Hematopoietic multipotent progenitor cell treated with erythropoietin and hydrocortisone succinate and interleukin-3 and kit ligand, for 6 days (in vitro differentiated cells): ENCODE measurements at regions not wholly inside any gene's neighbourhood (a gene's known extent, or its start where the extent isn't known, plus 50 kb on each side); places are given as distances from the start of the nearest gene placed in this dataset.
A peak's percentile ranks its signal among the peaks of the same experiment; 100 is the strongest.

Experiments used
- DNase-seq: peaks from one replicate; pipeline ENCODE4 v3.0.0-alpha.2; 2015

- DNase-seq = no peak
Measured at GRCh38 chr11:119934866-119935265, 203.0 kb downstream of the TRIM29 start.

- no peak for DNase-seq
Measured at GRCh38 chr11:119934267-119934666, 203.6 kb downstream of the TRIM29 start.

GRCh38 chr11:119933584-119933983, 204.3 kb downstream of the TRIM29 start:
- DNase-seq = no peak

GRCh38 chr11:119932828-119933562, 204.0 kb upstream of the NECTIN1 start:
- no peak for DNase-seq

- peak; percentile 42 for DNase-seq
Measured at GRCh38 chr11:119928047-119928446, 199.0 kb upstream of the NECTIN1 start.

GRCh38 chr11:119924017-119924416, 195.0 kb upstream of the NECTIN1 start:
- no peak for DNase-seq

- no peak for DNase-seq
Measured at GRCh38 chr11:119921571-119921970, 192.6 kb upstream of the NECTIN1 start.

- DNase-seq = no peak
Measured at GRCh38 chr11:119920666-119921387, 191.8 kb upstream of the NECTIN1 start.

GRCh38 chr11:119919656-119920055, 190.7 kb upstream of the NECTIN1 start:
- DNase-seq = no peak

GRCh38 chr11:119918347-119918746, 189.3 kb upstream of the NECTIN1 start:
- no peak for DNase-seq

GRCh38 chr11:119916568-119916967, 187.6 kb upstream of the NECTIN1 start:
- no peak for DNase-seq

- no peak for DNase-seq
Measured at GRCh38 chr11:119912229-119912628, 183.2 kb upstream of the NECTIN1 start.

- DNase-seq = no peak
Measured at GRCh38 chr11:119910650-119911049, 181.7 kb upstream of the NECTIN1 start.

- DNase-seq = no peak
Measured at GRCh38 chr11:119910051-119910450, 181.1 kb upstream of the NECTIN1 start.

- no peak for DNase-seq
Measured at GRCh38 chr11:119909495-119909894, 180.5 kb upstream of the NECTIN1 start.

- no peak for DNase-seq
Measured at GRCh38 chr11:119909077-119909476, 180.1 kb upstream of the NECTIN1 start.

- no peak for DNase-seq
Measured at GRCh38 chr11:119908573-119908904, 179.5 kb upstream of the NECTIN1 start.

GRCh38 chr11:119907878-119908572, 179.0 kb upstream of the NECTIN1 start:
- DNase-seq = no peak

GRCh38 chr11:119907122-119907851, 178.3 kb upstream of the NECTIN1 start:
- DNase-seq = no peak

GRCh38 chr11:119906376-119906775, 177.4 kb upstream of the NECTIN1 start:
- no peak for DNase-seq

- DNase-seq = no peak
Measured at GRCh38 chr11:119905162-119905561, 176.2 kb upstream of the NECTIN1 start.

GRCh38 chr11:119904531-119905035, 175.6 kb upstream of the NECTIN1 start:
- no peak for DNase-seq

- no peak for DNase-seq
Measured at GRCh38 chr11:119903821-119904220, 174.8 kb upstream of the NECTIN1 start.
